Fibroblast of pulmonary artery (primary cell): ENCODE measurements at regions not wholly inside any gene's neighbourhood (a gene's known extent, or its start where the extent isn't known, plus 50 kb on each side); places are given as distances from the start of the nearest gene placed in this dataset.

ENCODE experiments used
- DNase-seq: peaks from one replicate; pipeline ENCODE4 v3.0.0-alpha.2; 2010; ENCODE audit warnings: low read depth
- H3K4me3 ChIP-seq: replicated peaks from 2 replicates; pipeline ENCODE4 v1.5.1; 2011; ENCODE audit warnings: low read depth, mild to moderate bottlenecking, control low read depth, low read length, moderate library complexity
- CTCF ChIP-seq: IDR thresholded peaks from 2 replicates; pipeline ENCODE4 v1.5.1; 2011; ENCODE audit warnings: mild to moderate bottlenecking, control low read depth, low read length, inconsistent platforms; ENCODE audit errors: missing control alignments

GRCh38 chr3:168333410-168333935 is 237.7 kb upstream of the GOLIM4 start:
- TF ChIP-seq CTCF = no peak

GRCh38 chr3:168331756-168332155 is 236.0 kb upstream of the GOLIM4 start:
- no peak overlapping the region for H3K4me3 ChIP-seq
- DNase-seq = no peak
- TF ChIP-seq CTCF = no peak

More at GRCh38 chr3:168333410-168333935, 237.7 kb upstream of the GOLIM4 start:
- no peak overlapping the region for H3K4me3 ChIP-seq
- no peak for DNase-seq

- no peak overlapping the region for H3K4me3 ChIP-seq
- TF ChIP-seq CTCF = no peak
- no peak for DNase-seq
These were observed 235.3 kb upstream of the GOLIM4 start for GRCh38 chr3:168330983-168331382.

GRCh38 chr3:168327856-168328255 is 232.1 kb upstream of the GOLIM4 start:
- H3K4me3 ChIP-seq = no peak overlapping the region
- TF ChIP-seq CTCF = no peak
- peak; percentile 13 for DNase-seq

- TF ChIP-seq CTCF = no peak
These were observed 230.0 kb upstream of the GOLIM4 start for GRCh38 chr3:168325684-168326083.

GRCh38 chr3:168322941-168323340 is 227.2 kb upstream of the GOLIM4 start:
- no peak for TF ChIP-seq CTCF
- DNase-seq = no peak
- H3K4me3 ChIP-seq = no peak overlapping the region

More at GRCh38 chr3:168325684-168326083, 230.0 kb upstream of the GOLIM4 start:
- no peak for DNase-seq
- H3K4me3 ChIP-seq = no peak overlapping the region

- no peak overlapping the region for H3K4me3 ChIP-seq
- TF ChIP-seq CTCF = no peak
- DNase-seq = no peak
These were observed 218.4 kb upstream of the GOLIM4 start for GRCh38 chr3:168314166-168314565.
